ENCODE measurements at regions not wholly inside any gene's neighbourhood (a gene's known extent, or its start where the extent isn't known, plus 50 kb on each side); places are given as distances from the start of the nearest gene placed in this dataset.

GRCh38 chr14:42269234-42269633, 662.6 kb downstream of the LRFN5 start:
- intact Hi-C loops (cut with DNase I; ENCODE audit: low total_unique reads) (no loop called here), in situ Hi-C loops (cut with MboI; ENCODE audit: low sequenced_read_pairs in 4 of 4) (no loop called here)
- ATAC-seq = no peak

GRCh38 chr14:42248131-42248530, 641.5 kb downstream of the LRFN5 start:
- in situ Hi-C loops (cut with MboI; ENCODE audit: low sequenced_read_pairs in 4 of 4) = no loop called here
- ATAC-seq = no peak
- no peak for TF ChIP-seq POLR2A (IDR thresholded peaks at IDR 0.05)
- TF ChIP-seq, protein P1, sequence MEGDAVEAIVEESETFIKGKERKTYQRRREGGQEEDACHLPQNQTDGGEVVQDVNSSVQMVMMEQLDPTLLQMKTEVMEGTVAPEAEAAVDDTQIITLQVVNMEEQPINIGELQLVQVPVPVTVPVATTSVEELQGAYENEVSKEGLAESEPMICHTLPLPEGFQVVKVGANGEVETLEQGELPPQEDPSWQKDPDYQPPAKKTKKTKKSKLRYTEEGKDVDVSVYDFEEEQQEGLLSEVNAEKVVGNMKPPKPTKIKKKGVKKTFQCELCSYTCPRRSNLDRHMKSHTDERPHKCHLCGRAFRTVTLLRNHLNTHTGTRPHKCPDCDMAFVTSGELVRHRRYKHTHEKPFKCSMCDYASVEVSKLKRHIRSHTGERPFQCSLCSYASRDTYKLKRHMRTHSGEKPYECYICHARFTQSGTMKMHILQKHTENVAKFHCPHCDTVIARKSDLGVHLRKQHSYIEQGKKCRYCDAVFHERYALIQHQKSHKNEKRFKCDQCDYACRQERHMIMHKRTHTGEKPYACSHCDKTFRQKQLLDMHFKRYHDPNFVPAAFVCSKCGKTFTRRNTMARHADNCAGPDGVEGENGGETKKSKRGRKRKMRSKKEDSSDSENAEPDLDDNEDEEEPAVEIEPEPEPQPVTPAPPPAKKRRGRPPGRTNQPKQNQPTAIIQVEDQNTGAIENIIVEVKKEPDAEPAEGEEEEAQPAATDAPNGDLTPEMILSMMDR (IDR thresholded peaks at IDR 0.05 in 4 of 5, conservative IDR thresholded peaks at IDR 0.05 in 1 of 5) = no peak
- Histone ChIP-seq H3K27me3 (no peaks in the 10 kb centered on the region), H3K4me1 (no peaks in the 10 kb centered on the region), H3K4me3 (no peak overlapping the region), H3K27ac (no peak overlapping the region), H3K36me3 (no peaks in the 10 kb centered on the region), H3K9me3 (no peaks in the 10 kb centered on the region)
- no peak for DNase-seq
- intact Hi-C loops (cut with DNase I; ENCODE audit: low total_unique reads) = no loop called here

More at GRCh38 chr14:42269234-42269633, 662.6 kb downstream of the LRFN5 start:
- Histone ChIP-seq H3K4me3 (no peak overlapping the region), H3K4me1 (no peaks in the 10 kb centered on the region), H3K36me3 (no peaks in the 10 kb centered on the region), H3K27ac (no peak overlapping the region), H3K9me3 (no peaks in the 10 kb centered on the region), H3K27me3 (no peaks in the 10 kb centered on the region)
- TF ChIP-seq POLR2A (IDR thresholded peaks at IDR 0.05) = no peak
- TF ChIP-seq, protein P1 (IDR thresholded peaks at IDR 0.05 in 4 of 5, conservative IDR thresholded peaks at IDR 0.05 in 1 of 5) = no peak
- no peak for DNase-seq

DNA sequence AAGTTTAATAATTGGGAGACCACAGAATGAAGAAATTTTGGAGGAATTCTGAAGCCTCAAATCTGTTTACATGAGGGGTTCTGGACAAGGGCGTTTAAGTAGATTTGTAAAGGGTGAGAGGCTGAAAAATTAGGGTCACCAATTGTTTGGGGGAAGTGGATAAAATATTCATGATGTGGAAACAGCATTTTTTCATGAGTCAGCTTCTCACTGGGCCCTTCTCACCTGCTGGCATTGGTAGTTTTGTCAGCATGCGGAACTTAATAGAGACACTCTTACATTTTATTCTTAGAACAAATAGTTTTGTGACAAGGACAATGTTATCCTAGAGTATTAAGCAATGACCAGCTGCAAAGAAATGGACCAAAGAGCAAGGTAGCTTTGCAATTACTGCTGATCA, 634.4 kb downstream of the LRFN5 start:
- no peak overlapping the region for H3K4me3 ChIP-seq
- intact Hi-C loops (cut with DNase I; ENCODE audit: low total_unique reads) (no loop called here), in situ Hi-C loops (cut with MboI; ENCODE audit: low sequenced_read_pairs in 4 of 4) (no loop called here)
- no peak for TF ChIP-seq POLR2A (IDR thresholded peaks at IDR 0.05)
- TF ChIP-seq, protein P1 (IDR thresholded peaks at IDR 0.05 in 4 of 5, conservative IDR thresholded peaks at IDR 0.05 in 1 of 5) = no peak
- no peak for ATAC-seq
- DNase-seq = no peak
- no peaks in the 10 kb centered on the region for H3K9me3 ChIP-seq
- no peaks in the 10 kb centered on the region for H3K4me1 ChIP-seq
- no peak overlapping the region for H3K27ac ChIP-seq
- H3K27me3 ChIP-seq = no peaks in the 10 kb centered on the region
- H3K36me3 ChIP-seq = no peaks in the 10 kb centered on the region

DNA sequence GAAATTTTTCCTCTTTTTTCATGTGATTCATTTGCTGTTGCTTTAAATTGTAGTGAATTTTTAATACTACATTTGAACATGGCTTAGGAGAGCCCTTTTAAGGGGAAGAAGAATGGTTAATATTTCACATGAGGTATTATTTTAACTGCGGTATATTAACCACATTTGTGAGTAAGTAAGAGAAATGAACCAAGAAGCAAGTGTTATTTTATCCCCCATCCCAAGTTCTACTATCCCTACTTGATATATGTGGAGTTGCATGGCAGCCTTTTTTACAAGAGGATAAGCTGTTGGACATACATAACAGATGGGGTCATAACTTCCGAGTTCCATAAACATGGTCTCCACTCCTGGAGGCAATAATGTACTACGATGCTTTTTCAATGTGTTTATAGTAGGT, 623.3 kb downstream of the LRFN5 start:
- TF ChIP-seq, protein P1 (IDR thresholded peaks at IDR 0.05 in 4 of 5, conservative IDR thresholded peaks at IDR 0.05 in 1 of 5) = no peak
- no peak for TF ChIP-seq POLR2A (IDR thresholded peaks at IDR 0.05)
- Histone ChIP-seq H3K9me3 (no peaks in the 10 kb centered on the region), H3K4me1 (no peaks in the 10 kb centered on the region), H3K36me3 (no peaks in the 10 kb centered on the region), H3K27ac (no peak overlapping the region), H3K27me3 (no peaks in the 10 kb centered on the region), H3K4me3 (no peak overlapping the region)
- intact Hi-C loops (cut with DNase I; ENCODE audit: low total_unique reads) = no loop called here
- in situ Hi-C loops (cut with MboI; ENCODE audit: low sequenced_read_pairs in 4 of 4) = no loop called here
- ATAC-seq (no peak), DNase-seq (no peak)

DNA sequence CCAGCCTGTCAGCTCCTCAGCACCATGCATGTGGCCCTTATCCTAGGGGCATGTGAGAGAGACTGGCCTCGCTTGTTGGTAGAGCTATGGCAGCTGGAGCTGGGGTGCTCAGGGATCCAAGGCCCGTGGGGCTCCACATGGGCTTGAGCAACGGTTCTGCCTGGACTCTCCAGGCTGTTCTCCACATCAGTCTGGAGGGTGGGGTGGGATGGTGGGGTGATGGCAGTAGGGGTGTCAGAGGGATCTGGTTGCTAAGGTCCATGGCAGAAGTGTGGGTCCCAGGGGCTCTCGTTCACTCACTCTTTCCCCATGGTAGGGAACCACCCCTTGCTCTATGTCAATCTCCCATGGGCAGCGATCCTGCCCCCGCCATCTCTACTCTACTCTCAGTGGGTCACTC, 622.6 kb downstream of the LRFN5 start:
- H3K9me3 ChIP-seq = no peaks in the 10 kb centered on the region
- no peaks in the 10 kb centered on the region for H3K36me3 ChIP-seq
- in situ Hi-C loops (cut with MboI; ENCODE audit: low sequenced_read_pairs in 4 of 4) = no loop called here
- ATAC-seq (no peak), DNase-seq (no peak)
- no peak overlapping the region for H3K27ac ChIP-seq
- H3K27me3 ChIP-seq = no peaks in the 10 kb centered on the region
- TF ChIP-seq, protein P1 (IDR thresholded peaks at IDR 0.05 in 4 of 5, conservative IDR thresholded peaks at IDR 0.05 in 1 of 5) = no peak
- TF ChIP-seq POLR2A (IDR thresholded peaks at IDR 0.05) = no peak
- H3K4me1 ChIP-seq = no peaks in the 10 kb centered on the region
- intact Hi-C loops (cut with DNase I; ENCODE audit: low total_unique reads) = no loop called here
- H3K4me3 ChIP-seq = no peak overlapping the region

All from gastrocnemius medialis (tissue), 4 donors.